Pancreas (tissue), 10 donors: ENCODE measurements at regions not wholly inside any gene's neighbourhood (a gene's known extent, or its start where the extent isn't known, plus 50 kb on each side); places are given as distances from the start of the nearest gene placed in this dataset.
A peak's percentile ranks its signal among the peaks of the same experiment; 100 is the strongest.
"Not testable (repeated sequence)": the region's sequence is repeated elsewhere in the genome, so short reads cannot be mapped to it uniquely, and the experiment has no call there.

ENCODE experiments used
- ATAC-seq, 4 donors: fragments of 200-7000 bp; cut with Tn5 transposase; one replicate each; pipeline versions ENCODE4 v1.8.0 to v1.9.1; 2020; ENCODE audit warnings: mild to moderate bottlenecking in 4 of 4, moderate library complexity in 4 of 4
- DNase-seq, 6 donors: peaks; one replicate each; pipeline ENCODE4 v3.0.0-alpha.2; 2020
- FAIRE-seq: peaks from 2 replicates; lab custom pipeline; 2012; peaks lifted over from hg19 to GRCh38; lab: Jason Lieb, UNC
- H3K27ac ChIP-seq, 4 donors: fragments of 200-600 bp; sonication (generic); 1 replicate in 3 of 4; 2 replicates in 1 of 4; pipeline versions ENCODE4 v1.5.0 to v1.8.0; 2020
- H3K27me3 ChIP-seq, 4 donors: fragments of 200-600 bp; one replicate each; pipeline ENCODE4 v1.8.0; 2021
- H3K36me3 ChIP-seq, 3 donors: fragments of 200-600 bp; sonication (generic) in 1 of 3; one replicate each; pipeline versions ENCODE4 v1.5.0 to v1.8.0; 2020 to 2021
- H3K4me1 ChIP-seq, 3 donors: fragments of 200-600 bp; one replicate each; pipeline ENCODE4 v1.8.0; 2021
- H3K4me3 ChIP-seq, 4 donors: fragments of 200-600 bp; sonication (generic) in 2 of 4; one replicate each; pipeline versions ENCODE4 v1.5.0 to v1.8.0; 2020 to 2021
- H3K9me3 ChIP-seq, 4 donors: fragments of 200-600 bp; one replicate each; pipeline ENCODE4 v1.8.0; 2021
- WGBS, 2 donors: extraction: QIAGEN DNeasy Blood & Tissue Kit; methylation state at CpG; one replicate each; pipeline ENCODE4 v1.1.7; 2013; 5-methylcytosine and 5-hydroxymethylcytosine counted together
- intact Hi-C, 3 donors: fragments of 100-400 bp; cut with DNase I; formaldehyde crosslinking; loops; one replicate each; pipeline versions ENCODE4 v1.11.1 to v1.14.2; 2022
- TF ChIP-seq, protein P1 (sequence below), 4 donors: fragments of 200-600 bp; sonication (generic) in 3 of 4; IDR thresholded peaks; one replicate each; pipeline versions ENCODE4 v1.5.0 to v1.8.0; 2021; ENCODE audit warnings: antibody characterized with exemption in 4 of 4
- donor health status: healthy with polysubstance abuse.
- donor health status: DM: no; HTN: no; CAD: no; lungs with moderate emphysema.
- donor health status: DM: no; HTN: no; CAD: no.
- donor health status: control.
- donor health status: control.
- donor health status: Bipolar disorder and iron deficiency.
- donor health status: DM: yes; HTN: yes; CAD: no.
- donor health status: DM: no; HTN: no; CAD: no.
- donor health status: DM: no; HTN: no; CAD: no.
- donor health status: DM: yes; HTN: yes; CAD: no.

GRCh38 chr1:214095896-214096295 lies 108.1 kb downstream of the PROX1 start:
- H3K4me1 ChIP-seq, H3K36me3 ChIP-seq, FAIRE-seq, ATAC-seq, H3K27me3 ChIP-seq, H3K9me3 ChIP-seq, H3K4me3 ChIP-seq, DNase-seq, intact Hi-C loops, H3K27ac ChIP-seq: not testable (repeated sequence)

- Histone ChIP-seq H3K9me3 (no peaks in the 10 kb centered on the region), H3K4me1 (no peaks in the 10 kb centered on the region), H3K4me3 (no peak overlapping the region), H3K27ac (no peak overlapping the region), H3K36me3 (no peaks in the 10 kb centered on the region), H3K27me3 (no peaks in the 10 kb centered on the region)
- DNase-seq (no peak), ATAC-seq (no peak), FAIRE-seq (no peak)
- WGBS, 2 donors, result 75 to 79% methylated on average over 2 of the region's 2 CpGs
- intact Hi-C loops, result no loop called here
- TF ChIP-seq, protein P1, sequence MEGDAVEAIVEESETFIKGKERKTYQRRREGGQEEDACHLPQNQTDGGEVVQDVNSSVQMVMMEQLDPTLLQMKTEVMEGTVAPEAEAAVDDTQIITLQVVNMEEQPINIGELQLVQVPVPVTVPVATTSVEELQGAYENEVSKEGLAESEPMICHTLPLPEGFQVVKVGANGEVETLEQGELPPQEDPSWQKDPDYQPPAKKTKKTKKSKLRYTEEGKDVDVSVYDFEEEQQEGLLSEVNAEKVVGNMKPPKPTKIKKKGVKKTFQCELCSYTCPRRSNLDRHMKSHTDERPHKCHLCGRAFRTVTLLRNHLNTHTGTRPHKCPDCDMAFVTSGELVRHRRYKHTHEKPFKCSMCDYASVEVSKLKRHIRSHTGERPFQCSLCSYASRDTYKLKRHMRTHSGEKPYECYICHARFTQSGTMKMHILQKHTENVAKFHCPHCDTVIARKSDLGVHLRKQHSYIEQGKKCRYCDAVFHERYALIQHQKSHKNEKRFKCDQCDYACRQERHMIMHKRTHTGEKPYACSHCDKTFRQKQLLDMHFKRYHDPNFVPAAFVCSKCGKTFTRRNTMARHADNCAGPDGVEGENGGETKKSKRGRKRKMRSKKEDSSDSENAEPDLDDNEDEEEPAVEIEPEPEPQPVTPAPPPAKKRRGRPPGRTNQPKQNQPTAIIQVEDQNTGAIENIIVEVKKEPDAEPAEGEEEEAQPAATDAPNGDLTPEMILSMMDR (IDR thresholded peaks at IDR 0.05), result no peak
Measured at GRCh38 chr1:214101246-214101645, 113.5 kb downstream of the PROX1 start.

DNA sequence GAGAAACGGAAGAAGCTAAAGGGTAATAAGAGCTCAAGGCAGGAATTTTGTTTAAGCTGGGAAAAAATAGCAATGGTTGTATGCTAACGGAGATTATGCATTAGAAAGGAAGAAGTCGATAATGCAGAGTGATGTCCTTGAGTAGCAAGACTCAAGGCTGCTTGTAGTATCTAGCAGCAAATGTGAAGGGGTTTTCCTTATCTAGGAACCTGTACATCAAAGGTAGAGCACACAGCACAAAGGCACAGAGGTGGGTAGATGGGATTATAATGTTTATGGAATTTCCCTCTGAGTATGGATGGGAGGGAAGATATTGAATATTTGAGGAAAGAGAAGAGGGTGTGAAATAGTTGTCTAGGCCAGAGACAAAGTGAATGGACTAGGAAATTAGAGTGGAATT lies 114.1 kb downstream of the PROX1 start:
- H3K4me3 ChIP-seq, result no peak overlapping the region
- ATAC-seq (no peak), FAIRE-seq (no peak), DNase-seq (no peak)
- TF ChIP-seq, protein P1 (IDR thresholded peaks at IDR 0.05), result no peak
- H3K36me3 ChIP-seq, result no peaks in the 10 kb centered on the region
- no peaks in the 10 kb centered on the region for H3K9me3 ChIP-seq
- no peak overlapping the region for H3K27ac ChIP-seq
- no peaks in the 10 kb centered on the region for H3K4me1 ChIP-seq
- H3K27me3 ChIP-seq, result no peaks in the 10 kb centered on the region
- intact Hi-C loops, result no loop called here
- 48 to 50% methylated on average over 3 of the region's 3 CpGs for WGBS, 2 donors

DNA sequence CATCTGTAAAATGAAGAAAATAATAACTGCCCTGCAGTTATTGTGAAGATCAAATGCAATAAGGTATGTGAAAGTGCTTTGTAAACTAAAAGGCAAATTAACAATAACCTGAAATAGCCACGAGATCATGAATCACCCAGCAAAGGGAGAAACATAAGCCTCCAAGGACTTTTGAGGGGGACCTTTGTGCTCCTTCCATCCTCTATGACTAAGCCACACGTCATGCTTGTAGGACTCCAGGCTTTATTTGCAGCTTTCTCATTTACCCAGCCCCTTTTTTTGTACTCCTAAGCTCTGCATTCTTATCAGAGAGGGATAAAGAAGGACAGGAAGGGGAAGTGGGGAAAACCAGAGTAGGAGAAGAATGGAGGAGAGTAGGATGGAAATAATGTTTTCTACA lies 115.1 kb downstream of the PROX1 start:
- TF ChIP-seq, protein P1 (IDR thresholded peaks at IDR 0.05), result no peak
- intact Hi-C loops, result no loop called here
- peak in 1 of 4 donors; percentile 21 for ATAC-seq
- Histone ChIP-seq H3K27me3 (no peaks in the 10 kb centered on the region), H3K27ac (no peak overlapping the region), H3K4me3 (no peak overlapping the region), H3K9me3 (no peaks in the 10 kb centered on the region), H3K36me3 (no peaks in the 10 kb centered on the region), H3K4me1 (no peaks in the 10 kb centered on the region)
- no peak for FAIRE-seq
- DNase-seq, result no peak
- whole genome bisulfite sequencing, 2 donors, result 65 to 75% methylated on average over 2 of the region's 2 CpGs

- Histone ChIP-seq H3K27ac (no peak overlapping the region), H3K36me3 (no peaks in the 10 kb centered on the region), H3K27me3 (no peaks in the 10 kb centered on the region), H3K4me3 (no peak overlapping the region), H3K4me1 (no peaks in the 10 kb centered on the region), H3K9me3 (no peaks in the 10 kb centered on the region)
- intact Hi-C loops, result no loop called here
- WGBS, 2 donors, result 85 to 95% methylated on average over 2 of the region's 2 CpGs
- TF ChIP-seq, protein P1 (IDR thresholded peaks at IDR 0.05), result no peak
- FAIRE-seq, result no peak
- no peak for ATAC-seq
- DNase-seq, result no peak
Measured at GRCh38 chr1:214103778-214104177, 116.0 kb downstream of the PROX1 start.

- DNase-seq (no peak), ATAC-seq (no peak), FAIRE-seq (no peak)
- no peak overlapping the region for H3K27ac ChIP-seq
- no peaks in the 10 kb centered on the region for H3K4me1 ChIP-seq
- no peaks in the 10 kb centered on the region for H3K36me3 ChIP-seq
- TF ChIP-seq, protein P1 (IDR thresholded peaks at IDR 0.05), result no peak
- H3K9me3 ChIP-seq, result no peaks in the 10 kb centered on the region
- no peak overlapping the region for H3K4me3 ChIP-seq
- intact Hi-C loops, result no loop called here
- 94% methylated on average over 9 of the region's 9 CpGs for WGBS, 2 donors
- H3K27me3 ChIP-seq, result no peaks in the 10 kb centered on the region
Measured at GRCh38 chr1:214106375-214106774, 118.6 kb downstream of the PROX1 start.
